Activated naive CD8-positive, alpha-beta T cell treated with anti-CD3 and anti-CD28 coated beads for 36 hours (primary cell): ENCODE measurements at regions not wholly inside any gene's neighbourhood (a gene's known extent, or its start where the extent isn't known, plus 50 kb on each side); places are given as distances from the start of the nearest gene placed in this dataset.
"Not testable (repeated sequence)": the region's sequence is repeated elsewhere in the genome, so short reads cannot be mapped to it uniquely, and the experiment has no call there.

Source experiments
- DNase-seq: peaks from one replicate; pipeline ENCODE4 v3.0.0; 2021
- H3K27ac Mint-ChIP-seq: one replicate; pipeline ENCODE4 v1.8.0; 2022; ENCODE audit warnings: mild to moderate bottlenecking, moderate library complexity, mixed read lengths
- H3K27me3 Mint-ChIP-seq: one replicate; pipeline ENCODE4 v1.8.0; 2022; ENCODE audit warnings: mild to moderate bottlenecking, mixed read lengths
- H3K36me3 Mint-ChIP-seq: one replicate; pipeline ENCODE4 v1.8.0; 2021; ENCODE audit warnings: mild to moderate bottlenecking, mixed read lengths
- H3K4me1 Mint-ChIP-seq: one replicate; pipeline ENCODE4 v1.8.0; 2021; ENCODE audit warnings: mixed read lengths
- H3K4me3 Mint-ChIP-seq: one replicate; pipeline ENCODE4 v1.8.0; 2022; ENCODE audit warnings: mild to moderate bottlenecking, moderate library complexity, mixed read lengths
- H3K9me3 Mint-ChIP-seq: one replicate; pipeline ENCODE4 v1.8.0; 2022; ENCODE audit warnings: mixed read lengths

GRCh38 chr2:63678085-63678484, 89.3 kb downstream of the MDH1 start:
- DNase-seq, result no peak
- Mint-ChIP-seq H3K4me1 (peaks cover 10% of the 10 kb centered on the region), H3K9me3 (peaks cover 8% of the 10 kb centered on the region), H3K27ac (no peak overlapping the region), H3K36me3 (no peaks in the 10 kb centered on the region), H3K4me3 (no peak overlapping the region), H3K27me3 (peaks cover 4% of the 10 kb centered on the region)

DNA sequence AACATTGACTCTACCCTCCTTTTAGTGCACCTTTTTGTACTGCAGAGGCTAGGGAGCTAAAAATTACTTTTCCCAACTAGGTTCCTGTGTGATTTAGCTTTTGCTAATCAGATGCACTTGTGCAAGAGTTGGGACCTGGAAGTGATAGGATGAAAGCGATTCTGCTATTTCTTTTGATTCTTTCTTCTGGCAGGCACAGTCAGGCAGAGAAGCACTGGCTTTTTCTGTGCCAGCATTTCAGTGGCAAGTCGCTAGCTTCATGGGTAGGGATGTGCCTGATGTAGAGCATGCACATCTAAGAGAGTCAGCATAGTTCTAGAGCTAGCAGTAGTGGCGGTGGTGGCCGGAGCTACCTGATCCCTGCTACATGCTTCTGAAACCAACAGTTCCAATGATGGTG, 89.8 kb downstream of the MDH1 start:
- no peaks in the 10 kb centered on the region for H3K36me3 Mint-ChIP-seq
- DNase-seq, result no peak
- no peak overlapping the region for H3K27ac Mint-ChIP-seq
- no peaks in the 10 kb centered on the region for H3K27me3 Mint-ChIP-seq
- H3K9me3 Mint-ChIP-seq, result peaks cover 8% of the 10 kb centered on the region
- H3K4me1 Mint-ChIP-seq, result peaks cover 10% of the 10 kb centered on the region
- no peak overlapping the region for H3K4me3 Mint-ChIP-seq

DNA sequence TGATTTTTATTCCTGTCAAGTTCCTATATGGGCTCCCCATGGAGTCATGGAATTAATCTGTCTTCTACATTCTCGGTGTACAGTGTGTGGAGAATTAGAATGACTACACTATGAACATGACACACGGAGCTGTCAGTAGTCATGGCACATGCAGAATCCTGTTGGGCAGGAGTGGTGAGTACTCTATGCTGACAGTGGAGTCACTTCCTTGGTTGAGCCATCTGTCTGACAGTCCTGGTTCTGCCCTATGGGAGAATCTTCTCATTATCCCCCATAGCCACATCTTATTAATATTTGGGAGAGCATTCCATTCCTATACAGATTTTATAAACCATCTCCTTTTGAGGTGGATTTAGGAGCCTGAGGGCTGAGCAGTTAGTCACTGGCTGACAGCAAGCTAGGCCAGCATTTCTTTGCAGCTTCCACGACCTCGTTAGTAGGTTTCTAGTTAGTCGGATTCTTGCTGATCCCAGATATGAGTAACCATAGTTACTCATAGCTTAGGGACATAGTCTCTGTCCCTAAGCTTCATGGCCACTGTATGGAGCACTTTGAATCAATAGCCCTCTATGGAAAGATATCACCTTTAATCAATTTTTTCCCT, 90.6 kb downstream of the MDH1 start:
- Mint-ChIP-seq H3K27me3 (no peaks in the 10 kb centered on the region), H3K36me3 (no peaks in the 10 kb centered on the region), H3K4me3 (no peak overlapping the region), H3K27ac (no peak overlapping the region), H3K4me1 (peaks cover 10% of the 10 kb centered on the region), H3K9me3 (peaks cover 8% of the 10 kb centered on the region)
- no peak for DNase-seq

- H3K27me3 Mint-ChIP-seq, result no peaks in the 10 kb centered on the region
- H3K4me3 Mint-ChIP-seq, result no peak overlapping the region
- H3K27ac Mint-ChIP-seq, result no peak overlapping the region
- peaks cover 10% of the 10 kb centered on the region for H3K4me1 Mint-ChIP-seq
- DNase-seq, result no peak
- peaks cover 8% of the 10 kb centered on the region for H3K9me3 Mint-ChIP-seq
- no peaks in the 10 kb centered on the region for H3K36me3 Mint-ChIP-seq
Observed at GRCh38 chr2:63680455-63680854, 91.7 kb downstream of the MDH1 start.

- DNase-seq, result no peak
- Mint-ChIP-seq H3K4me1 (peaks cover 5% of the 10 kb centered on the region), H3K9me3 (peaks cover 3% of the 10 kb centered on the region), H3K4me3 (no peak overlapping the region), H3K27ac (no peak overlapping the region), H3K36me3 (no peaks in the 10 kb centered on the region), H3K27me3 (no peaks in the 10 kb centered on the region)
Observed at GRCh38 chr2:63681896-63682295, 93.1 kb downstream of the MDH1 start.

GRCh38 chr2:63692002-63692606, 103.3 kb downstream of the MDH1 start:
- no peaks in the 10 kb centered on the region for H3K36me3 Mint-ChIP-seq
- DNase-seq, result no peak
- H3K4me3 Mint-ChIP-seq, result no peak overlapping the region
- H3K4me1 Mint-ChIP-seq, result no peaks in the 10 kb centered on the region
- H3K27me3 Mint-ChIP-seq, result no peaks in the 10 kb centered on the region
- H3K9me3 Mint-ChIP-seq, result no peaks in the 10 kb centered on the region
- H3K27ac Mint-ChIP-seq, result no peak overlapping the region

DNA sequence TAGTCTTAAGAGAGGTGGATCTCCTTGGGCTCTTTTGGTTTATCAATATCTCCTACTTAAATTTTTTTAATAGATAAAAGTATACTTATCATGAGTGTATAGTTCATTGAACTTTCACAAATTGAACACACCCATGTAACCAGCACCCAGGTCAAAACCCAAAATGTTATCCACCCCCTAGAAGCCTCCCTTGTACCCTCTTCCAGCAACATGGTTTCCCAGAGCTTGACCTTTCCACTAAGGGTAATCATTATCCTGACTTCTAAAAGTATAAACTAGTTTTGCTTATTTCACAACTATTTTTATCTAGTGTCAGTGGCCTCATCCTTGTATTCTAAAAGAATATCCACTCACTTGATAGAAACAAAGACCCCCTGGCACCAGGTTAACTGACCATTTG, 106.8 kb downstream of the MDH1 start:
- H3K27ac Mint-ChIP-seq, result no peak overlapping the region
- no peaks in the 10 kb centered on the region for H3K36me3 Mint-ChIP-seq
- DNase-seq, result no peak
- H3K9me3 Mint-ChIP-seq, result no peaks in the 10 kb centered on the region
- no peaks in the 10 kb centered on the region for H3K4me1 Mint-ChIP-seq
- no peaks in the 10 kb centered on the region for H3K27me3 Mint-ChIP-seq
- H3K4me3 Mint-ChIP-seq, result no peak overlapping the region

GRCh38 chr2:63696496-63696895, 107.7 kb downstream of the MDH1 start:
- no peaks in the 10 kb centered on the region for H3K4me1 Mint-ChIP-seq
- no peak overlapping the region for H3K27ac Mint-ChIP-seq
- no peak overlapping the region for H3K4me3 Mint-ChIP-seq
- no peak for DNase-seq
- no peaks in the 10 kb centered on the region for H3K27me3 Mint-ChIP-seq
- no peaks in the 10 kb centered on the region for H3K36me3 Mint-ChIP-seq
- H3K9me3 Mint-ChIP-seq, result no peaks in the 10 kb centered on the region

GRCh38 chr2:63697160-63697559, 108.4 kb downstream of the MDH1 start:
- H3K27me3 Mint-ChIP-seq, result no peaks in the 10 kb centered on the region
- H3K9me3 Mint-ChIP-seq, result no peaks in the 10 kb centered on the region
- DNase-seq, result no peak
- no peak overlapping the region for H3K4me3 Mint-ChIP-seq
- H3K27ac Mint-ChIP-seq, result no peak overlapping the region
- no peaks in the 10 kb centered on the region for H3K4me1 Mint-ChIP-seq
- H3K36me3 Mint-ChIP-seq, result no peaks in the 10 kb centered on the region

- Mint-ChIP-seq H3K4me1 (no peaks in the 10 kb centered on the region), H3K27ac (no peak overlapping the region), H3K36me3 (no peaks in the 10 kb centered on the region), H3K4me3 (no peak overlapping the region), H3K27me3 (no peaks in the 10 kb centered on the region), H3K9me3 (peaks cover 1% of the 10 kb centered on the region)
- no peak for DNase-seq
Observed at GRCh38 chr2:63698786-63699548, 110.2 kb downstream of the MDH1 start.

DNA sequence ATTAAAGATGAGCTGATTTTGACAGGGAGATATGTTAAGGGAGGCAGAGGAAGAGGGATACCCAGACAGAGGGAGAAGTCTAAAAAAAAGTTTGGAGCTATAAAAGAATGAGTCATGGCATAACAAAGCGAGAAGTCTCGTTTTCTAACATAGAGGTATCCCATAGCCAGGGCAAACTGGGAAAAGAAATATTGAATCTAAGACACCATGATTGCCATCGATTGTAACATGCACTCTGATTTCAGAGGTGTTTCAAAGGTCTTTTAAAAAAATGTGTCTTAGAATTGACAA, 110.7 kb downstream of the MDH1 start:
- Mint-ChIP-seq H3K27ac (no peak overlapping the region), H3K9me3 (peaks cover 1% of the 10 kb centered on the region), H3K27me3 (no peaks in the 10 kb centered on the region), H3K36me3 (no peaks in the 10 kb centered on the region), H3K4me3 (no peak overlapping the region), H3K4me1 (no peaks in the 10 kb centered on the region)
- no peak for DNase-seq

- Mint-ChIP-seq H3K4me3 (no peak overlapping the region), H3K27ac (no peak overlapping the region), H3K4me1 (no peaks in the 10 kb centered on the region), H3K9me3 (peaks cover 1% of the 10 kb centered on the region), H3K27me3 (no peaks in the 10 kb centered on the region), H3K36me3 (no peaks in the 10 kb centered on the region)
- DNase-seq, result no peak
Observed at GRCh38 chr2:63700271-63700670, 111.5 kb downstream of the MDH1 start.

DNA sequence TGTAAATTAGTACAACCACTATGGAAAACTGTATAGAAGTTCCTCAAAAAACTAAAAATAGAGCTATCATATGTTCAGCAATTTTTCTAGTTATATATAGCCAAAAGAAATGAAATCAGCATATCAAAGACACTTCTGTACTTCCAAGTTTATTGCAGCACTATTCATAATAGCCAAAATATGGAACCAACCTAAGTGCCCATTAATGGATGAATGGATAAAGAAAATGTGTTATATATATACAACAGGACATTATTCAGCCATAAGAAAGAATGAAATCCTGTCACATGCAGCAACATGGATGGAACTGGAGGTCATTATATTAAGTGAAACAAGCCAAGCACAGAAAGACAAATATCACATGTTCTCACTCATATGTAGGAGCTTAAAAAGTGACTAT, 112.6 kb downstream of the MDH1 start:
- Mint-ChIP-seq H3K4me1 (no peaks in the 10 kb centered on the region), H3K9me3 (peaks cover 1% of the 10 kb centered on the region), H3K27me3 (no peaks in the 10 kb centered on the region), H3K27ac (no peak overlapping the region), H3K36me3 (no peaks in the 10 kb centered on the region), H3K4me3 (no peak overlapping the region)
- DNase-seq, result no peak

DNA sequence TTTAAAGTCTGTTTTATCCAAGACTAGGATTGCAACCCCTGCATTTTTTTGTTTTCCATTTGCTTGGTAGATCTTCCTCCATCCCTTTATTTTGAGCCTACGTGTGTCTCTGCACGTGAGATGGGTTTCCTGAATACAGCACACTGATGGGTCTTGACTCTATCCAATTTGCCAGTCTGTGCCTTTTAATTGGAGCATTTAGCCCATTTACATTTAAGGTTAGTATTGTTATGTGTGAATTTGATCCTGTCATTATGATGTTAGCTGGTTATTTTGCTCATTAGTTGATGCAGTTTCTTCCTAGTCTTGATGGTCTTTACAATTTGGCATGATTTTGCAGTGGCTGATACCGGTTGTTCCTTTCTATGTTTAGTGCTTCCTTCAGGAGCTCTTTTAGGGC, 117.3 kb downstream of the MDH1 start:
- H3K27me3 Mint-ChIP-seq, H3K36me3 Mint-ChIP-seq: not testable (repeated sequence)

GRCh38 chr2:63710732-63711131, 122.0 kb downstream of the MDH1 start:
- DNase-seq, result no peak
- Mint-ChIP-seq H3K4me3 (no peak overlapping the region), H3K36me3 (no peaks in the 10 kb centered on the region), H3K4me1 (no peaks in the 10 kb centered on the region), H3K9me3 (peaks cover 2% of the 10 kb centered on the region), H3K27ac (no peak overlapping the region), H3K27me3 (peaks cover 8% of the 10 kb centered on the region)

More for the DNA sequence above, 117.3 kb downstream of the MDH1 start:
- not testable (repeated sequence) for H3K9me3 Mint-ChIP-seq, DNase-seq, H3K4me3 Mint-ChIP-seq, H3K4me1 Mint-ChIP-seq, H3K27ac Mint-ChIP-seq

DNA sequence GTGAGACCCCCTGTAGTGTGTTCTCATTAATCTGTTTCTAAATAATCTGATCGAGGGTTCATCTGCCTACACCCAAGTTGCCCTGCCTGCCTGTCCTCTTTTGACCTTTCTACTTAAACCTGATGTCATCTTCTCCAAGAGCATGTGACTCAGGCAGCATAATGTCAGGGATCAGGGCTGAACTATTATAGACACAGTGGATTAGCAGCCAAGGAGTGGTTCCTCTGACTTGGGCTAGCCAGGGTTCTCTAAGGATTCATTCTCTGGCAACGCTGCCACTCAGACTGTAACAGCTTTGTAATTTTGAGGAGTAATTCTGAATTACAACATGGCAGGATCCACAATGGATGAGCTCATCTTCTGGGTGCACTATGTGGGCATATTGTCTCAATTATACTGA, 124.0 kb downstream of the MDH1 start:
- H3K27ac Mint-ChIP-seq, result no peak overlapping the region
- peaks cover 3% of the 10 kb centered on the region for H3K27me3 Mint-ChIP-seq
- H3K4me3 Mint-ChIP-seq, result no peak overlapping the region
- H3K36me3 Mint-ChIP-seq, result no peaks in the 10 kb centered on the region
- H3K9me3 Mint-ChIP-seq, result no peaks in the 10 kb centered on the region
- no peaks in the 10 kb centered on the region for H3K4me1 Mint-ChIP-seq
- DNase-seq, result no peak
